ENCODE measurements at regions not wholly inside any gene's neighbourhood (a gene's known extent, or its start where the extent isn't known, plus 50 kb on each side); places are given as distances from the start of the nearest gene placed in this dataset.
"Not testable (repeated sequence)": the region's sequence is repeated elsewhere in the genome, so short reads cannot be mapped to it uniquely, and the experiment has no call there.

- H3K27ac ChIP-seq (ENCODE audit: low read depth, low read length, severe bottlenecking); H3K9me3 ChIP-seq (ENCODE audit: control insufficient read depth, low read length); H3K4me1 ChIP-seq (ENCODE audit: control insufficient read depth, insufficient read depth, low read length, poor library complexity, severe bottlenecking); H3K4me3 ChIP-seq (ENCODE audit: extremely low read depth, insufficient read depth, low read length, poor library complexity, severe bottlenecking); H3K36me3 ChIP-seq (ENCODE audit: control insufficient read depth, insufficient read depth, low read length): not testable (repeated sequence)
- WGBS, 2 experiments (ENCODE audit: insufficient coverage in 2 of 2): 90% methylated on average over 3 to 4 of the region's 4 CpGs
These were observed 86.4 kb upstream of the TERB2 start for GRCh38 chr15:44870125-44870524.

- Histone ChIP-seq H3K4me3 (ENCODE audit: extremely low read depth, insufficient read depth, low read length, poor library complexity, severe bottlenecking) (no peak overlapping the region), H3K36me3 (ENCODE audit: control insufficient read depth, insufficient read depth, low read length) (no peaks in the 10 kb centered on the region), H3K4me1 (ENCODE audit: control insufficient read depth, insufficient read depth, low read length, poor library complexity, severe bottlenecking) (no peaks in the 10 kb centered on the region), H3K27ac (ENCODE audit: low read depth, low read length, severe bottlenecking) (no peak overlapping the region), H3K9me3 (ENCODE audit: control insufficient read depth, low read length) (peaks cover 19% of the 10 kb centered on the region)
- 75 to 76% methylated on average over 3 of the region's 3 CpGs for WGBS, 2 experiments (ENCODE audit: insufficient coverage in 2 of 2)
These were observed 83.4 kb upstream of the TERB2 start for GRCh38 chr15:44873103-44873502.

- Histone ChIP-seq H3K36me3 (ENCODE audit: control insufficient read depth, insufficient read depth, low read length) (no peaks in the 10 kb centered on the region), H3K27ac (ENCODE audit: low read depth, low read length, severe bottlenecking) (no peak overlapping the region), H3K4me1 (ENCODE audit: control insufficient read depth, insufficient read depth, low read length, poor library complexity, severe bottlenecking) (no peaks in the 10 kb centered on the region), H3K9me3 (ENCODE audit: control insufficient read depth, low read length) (peaks cover 35% of the 10 kb centered on the region), H3K4me3 (ENCODE audit: extremely low read depth, insufficient read depth, low read length, poor library complexity, severe bottlenecking) (no peak overlapping the region)
- no CpG with 5 or more reads among the region's 3 CpGs for WGBS, 2 experiments (ENCODE audit: insufficient coverage in 2 of 2)
These were observed 77.4 kb upstream of the TERB2 start for GRCh38 chr15:44879066-44879465.

GRCh38 chr15:44882499-44882968 lies 74.0 kb upstream of the TERB2 start:
- H3K4me1 ChIP-seq (ENCODE audit: control insufficient read depth, insufficient read depth, low read length, poor library complexity, severe bottlenecking): no peaks in the 10 kb centered on the region
- WGBS, 2 experiments (ENCODE audit: insufficient coverage in 2 of 2): 58 to 74% methylated on average over 2 to 4 of the region's 5 CpGs
- H3K9me3 ChIP-seq (ENCODE audit: control insufficient read depth, low read length): peaks cover 21% of the 10 kb centered on the region
- no peak overlapping the region for H3K4me3 ChIP-seq (ENCODE audit: extremely low read depth, insufficient read depth, low read length, poor library complexity, severe bottlenecking)
- no peaks in the 10 kb centered on the region for H3K36me3 ChIP-seq (ENCODE audit: control insufficient read depth, insufficient read depth, low read length)
- H3K27ac ChIP-seq (ENCODE audit: low read depth, low read length, severe bottlenecking): no peak overlapping the region

GRCh38 chr15:44883199-44883877 lies 73.1 kb upstream of the TERB2 start:
- H3K36me3 ChIP-seq (ENCODE audit: control insufficient read depth, insufficient read depth, low read length): no peaks in the 10 kb centered on the region
- H3K27ac ChIP-seq (ENCODE audit: low read depth, low read length, severe bottlenecking): no peak overlapping the region
- no peak overlapping the region for H3K4me3 ChIP-seq (ENCODE audit: extremely low read depth, insufficient read depth, low read length, poor library complexity, severe bottlenecking)
- peaks cover 14% of the 10 kb centered on the region for H3K9me3 ChIP-seq (ENCODE audit: control insufficient read depth, low read length)
- WGBS, 2 experiments (ENCODE audit: insufficient coverage in 2 of 2): 97 to 98% methylated on average over 5 of the region's 5 CpGs
- no peaks in the 10 kb centered on the region for H3K4me1 ChIP-seq (ENCODE audit: control insufficient read depth, insufficient read depth, low read length, poor library complexity, severe bottlenecking)

GRCh38 chr15:44898890-44899651 lies 57.4 kb upstream of the TERB2 start:
- H3K4me3 ChIP-seq (ENCODE audit: extremely low read depth, insufficient read depth, low read length, poor library complexity, severe bottlenecking); H3K27ac ChIP-seq (ENCODE audit: low read depth, low read length, severe bottlenecking); H3K9me3 ChIP-seq (ENCODE audit: control insufficient read depth, low read length); H3K4me1 ChIP-seq (ENCODE audit: control insufficient read depth, insufficient read depth, low read length, poor library complexity, severe bottlenecking); H3K36me3 ChIP-seq (ENCODE audit: control insufficient read depth, insufficient read depth, low read length): not testable (repeated sequence)
- 60 to 83% methylated on average over 1 of the region's 4 CpGs for WGBS, 2 experiments (ENCODE audit: insufficient coverage in 2 of 2)

GRCh38 chr15:44899775-44900174 lies 56.7 kb upstream of the TERB2 start:
- not testable (repeated sequence) for H3K36me3 ChIP-seq (ENCODE audit: control insufficient read depth, insufficient read depth, low read length); H3K9me3 ChIP-seq (ENCODE audit: control insufficient read depth, low read length); H3K27ac ChIP-seq (ENCODE audit: low read depth, low read length, severe bottlenecking); H3K4me1 ChIP-seq (ENCODE audit: control insufficient read depth, insufficient read depth, low read length, poor library complexity, severe bottlenecking); H3K4me3 ChIP-seq (ENCODE audit: extremely low read depth, insufficient read depth, low read length, poor library complexity, severe bottlenecking)
- WGBS, 2 experiments (ENCODE audit: insufficient coverage in 2 of 2): 80% methylated on average over 1 of the region's 2 CpGs; no CpG with 5 or more reads in 1 of the 2 experiments

GRCh38 chr15:44900796-44901195 lies 55.7 kb upstream of the TERB2 start:
- H3K9me3 ChIP-seq (ENCODE audit: control insufficient read depth, low read length); H3K4me3 ChIP-seq (ENCODE audit: extremely low read depth, insufficient read depth, low read length, poor library complexity, severe bottlenecking); H3K27ac ChIP-seq (ENCODE audit: low read depth, low read length, severe bottlenecking); H3K36me3 ChIP-seq (ENCODE audit: control insufficient read depth, insufficient read depth, low read length); H3K4me1 ChIP-seq (ENCODE audit: control insufficient read depth, insufficient read depth, low read length, poor library complexity, severe bottlenecking): not testable (repeated sequence)
- WGBS, 2 experiments (ENCODE audit: insufficient coverage in 2 of 2): 63% methylated on average over 1 of the region's 2 CpGs; no CpG with 5 or more reads in 1 of the 2 experiments

- WGBS, 2 experiments (ENCODE audit: insufficient coverage in 2 of 2): no CpG with 5 or more reads among the region's 1 CpG
- H3K36me3 ChIP-seq (ENCODE audit: control insufficient read depth, insufficient read depth, low read length); H3K27ac ChIP-seq (ENCODE audit: low read depth, low read length, severe bottlenecking); H3K4me1 ChIP-seq (ENCODE audit: control insufficient read depth, insufficient read depth, low read length, poor library complexity, severe bottlenecking); H3K9me3 ChIP-seq (ENCODE audit: control insufficient read depth, low read length); H3K4me3 ChIP-seq (ENCODE audit: extremely low read depth, insufficient read depth, low read length, poor library complexity, severe bottlenecking): not testable (repeated sequence)
These were observed 53.2 kb upstream of the TERB2 start for GRCh38 chr15:44903281-44903680.

- not testable (repeated sequence) for H3K9me3 ChIP-seq (ENCODE audit: control insufficient read depth, low read length); H3K27ac ChIP-seq (ENCODE audit: low read depth, low read length, severe bottlenecking); H3K36me3 ChIP-seq (ENCODE audit: control insufficient read depth, insufficient read depth, low read length); H3K4me3 ChIP-seq (ENCODE audit: extremely low read depth, insufficient read depth, low read length, poor library complexity, severe bottlenecking); H3K4me1 ChIP-seq (ENCODE audit: control insufficient read depth, insufficient read depth, low read length, poor library complexity, severe bottlenecking)
- 88 to 91% methylated on average over 4 of the region's 6 CpGs for WGBS, 2 experiments (ENCODE audit: insufficient coverage in 2 of 2)
These were observed 51.7 kb upstream of the TERB2 start for GRCh38 chr15:44904651-44905340.

Measured in mesodermal cell (in vitro differentiated cells).